ENCODE measurements at regions not wholly inside any gene's neighbourhood (a gene's known extent, or its start where the extent isn't known, plus 50 kb on each side); places are given as distances from the start of the nearest gene placed in this dataset.
A peak's percentile ranks its signal among the peaks of the same experiment; 100 is the strongest.

GRCh38 chr12:110993434-110993833 lies 73.1 kb upstream of the MYL2 start:
- peaks cover 4% of the 10 kb centered on the region for H3K9me3 ChIP-seq (ENCODE audit: insufficient read depth, low read length)
- H3K9ac ChIP-seq (ENCODE audit: low read length), result no peak overlapping the region
- no peaks in the 10 kb centered on the region; the same call in 1 of the 2 replicates for H3K27me3 ChIP-seq (ENCODE audit: low read depth, low read length)
- no peak overlapping the region for H3K27ac ChIP-seq (ENCODE audit: low read length)
- no peaks in the 10 kb centered on the region for H3K36me3 ChIP-seq (replicated peaks; ENCODE audit: low read depth, low read length)
- no peak overlapping the region for H2AFZ ChIP-seq (ENCODE audit: low read depth, low read length)
- no peak overlapping the region for H3K4me3 ChIP-seq (ENCODE audit: low read length)
- no peaks in the 10 kb centered on the region for H3K79me2 ChIP-seq (ENCODE audit: low read length)
- TF ChIP-seq EZH2phosphoT487 (IDR thresholded peaks at IDR 0.05; ENCODE audit: low read depth) (no peak), CTCF (IDR thresholded peaks at IDR 0.05; ENCODE audit: low read depth, low read length) (no peak)
- no peak overlapping the region for H3K4me2 ChIP-seq (ENCODE audit: low read length)
- no peaks in the 10 kb centered on the region for H3K4me1 ChIP-seq (ENCODE audit: low read length)
- no peaks in the 10 kb centered on the region for H4K20me1 ChIP-seq (ENCODE audit: insufficient read depth, low read length)

- Histone ChIP-seq H3K27ac (ENCODE audit: low read length) (no peak overlapping the region), H3K4me3 (ENCODE audit: low read length) (no peak overlapping the region), H3K27me3 (ENCODE audit: low read depth, low read length) (no peaks in the 10 kb centered on the region; the same call in 1 of the 2 replicates), H3K79me2 (ENCODE audit: low read length) (no peaks in the 10 kb centered on the region), H3K36me3 (replicated peaks; ENCODE audit: low read depth, low read length) (no peaks in the 10 kb centered on the region), H3K9ac (ENCODE audit: low read length) (no peak overlapping the region), H3K4me2 (ENCODE audit: low read length) (no peak overlapping the region), H4K20me1 (ENCODE audit: insufficient read depth, low read length) (no peaks in the 10 kb centered on the region), H3K9me3 (ENCODE audit: insufficient read depth, low read length) (no peaks in the 10 kb centered on the region), H2AFZ (ENCODE audit: low read depth, low read length) (no peak overlapping the region), H3K4me1 (ENCODE audit: low read length) (no peaks in the 10 kb centered on the region)
- no peak for TF ChIP-seq CTCF (IDR thresholded peaks at IDR 0.05; ENCODE audit: low read depth, low read length)
- no peak for TF ChIP-seq EZH2phosphoT487 (IDR thresholded peaks at IDR 0.05; ENCODE audit: low read depth)
These were observed 72.5 kb upstream of the MYL2 start for GRCh38 chr12:110992909-110993308.

GRCh38 chr12:110983811-110984210 lies 63.4 kb upstream of the MYL2 start:
- H2AFZ ChIP-seq (ENCODE audit: low read depth, low read length), result no peak overlapping the region
- no peak overlapping the region for H3K27ac ChIP-seq (ENCODE audit: low read length)
- H3K27me3 ChIP-seq (ENCODE audit: low read depth, low read length), result peaks cover 23% of the 10 kb centered on the region
- H3K9ac ChIP-seq (ENCODE audit: low read length), result no peak overlapping the region
- no peaks in the 10 kb centered on the region for H4K20me1 ChIP-seq (ENCODE audit: insufficient read depth, low read length)
- no peak for TF ChIP-seq EZH2phosphoT487 (IDR thresholded peaks at IDR 0.05; ENCODE audit: low read depth)
- no peak for TF ChIP-seq CTCF (IDR thresholded peaks at IDR 0.05; ENCODE audit: low read depth, low read length)
- H3K4me1 ChIP-seq (ENCODE audit: low read length), result no peaks in the 10 kb centered on the region
- no peak overlapping the region for H3K4me2 ChIP-seq (ENCODE audit: low read length)
- no peaks in the 10 kb centered on the region for H3K36me3 ChIP-seq (replicated peaks; ENCODE audit: low read depth, low read length)
- no peaks in the 10 kb centered on the region for H3K9me3 ChIP-seq (ENCODE audit: insufficient read depth, low read length)
- H3K4me3 ChIP-seq (ENCODE audit: low read length), result no peak overlapping the region
- H3K79me2 ChIP-seq (ENCODE audit: low read length), result no peaks in the 10 kb centered on the region

GRCh38 chr12:110972866-110973265 lies 52.5 kb upstream of the MYL2 start:
- no peak overlapping the region for H3K27ac ChIP-seq (ENCODE audit: low read length)

More at GRCh38 chr12:110972866-110973265, 52.5 kb upstream of the MYL2 start:
- H3K36me3 ChIP-seq (replicated peaks; ENCODE audit: low read depth, low read length), result no peaks in the 10 kb centered on the region
- no peak overlapping the region for H2AFZ ChIP-seq (ENCODE audit: low read depth, low read length)
- H3K79me2 ChIP-seq (ENCODE audit: low read length), result no peaks in the 10 kb centered on the region
- H3K9me3 ChIP-seq (ENCODE audit: insufficient read depth, low read length), result no peaks in the 10 kb centered on the region
- H4K20me1 ChIP-seq (ENCODE audit: insufficient read depth, low read length), result no peaks in the 10 kb centered on the region
- peaks cover 4% of the 10 kb centered on the region; the same call in 1 of the 2 replicates for H3K27me3 ChIP-seq (ENCODE audit: low read depth, low read length)
- no peak overlapping the region for H3K4me3 ChIP-seq (ENCODE audit: low read length)
- H3K9ac ChIP-seq (ENCODE audit: low read length), result no peak overlapping the region
- peaks cover 10% of the 10 kb centered on the region for H3K4me1 ChIP-seq (ENCODE audit: low read length)
- TF ChIP-seq CTCF (IDR thresholded peaks at IDR 0.05; ENCODE audit: low read depth, low read length) (no peak), EZH2phosphoT487 (IDR thresholded peaks at IDR 0.05; ENCODE audit: low read depth) (no peak)
- peak overlapping the region; percentile 24; the same call in 1 of the 2 replicates for H3K4me2 ChIP-seq (ENCODE audit: low read length)

All from OCI-LY3 (cell line).